Upper lobe of right lung (tissue), 1 donor: ENCODE measurements at regions not wholly inside any gene's neighbourhood (a gene's known extent, or its start where the extent isn't known, plus 50 kb on each side); places are given as distances from the start of the nearest gene placed in this dataset.
"Not testable (repeated sequence)": the region's sequence is repeated elsewhere in the genome, so short reads cannot be mapped to it uniquely, and the experiment has no call there.

Experiments used
- ATAC-seq: fragments of 200-7000 bp; cut with Tn5 transposase; one replicate; pipeline ENCODE4 v1.9.1; 2020; ENCODE audit warnings: mild to moderate bottlenecking, moderate library complexity
- DNase-seq: peaks from one replicate; pipeline ENCODE4 v3.0.0-alpha.2; 2020
- H3K27ac ChIP-seq: fragments of 200-600 bp; one replicate; pipeline ENCODE4 v1.8.0; 2022
- H3K27me3 ChIP-seq: fragments of 200-600 bp; one replicate; pipeline ENCODE4 v1.8.0; 2022; ENCODE audit warnings: mild to moderate bottlenecking
- H3K36me3 ChIP-seq: fragments of 200-600 bp; one replicate; pipeline ENCODE4 v1.8.0; 2022
- H3K4me1 ChIP-seq: fragments of 200-600 bp; one replicate; pipeline ENCODE4 v1.8.0; 2022
- H3K4me3 ChIP-seq: fragments of 200-600 bp; one replicate; pipeline ENCODE4 v1.8.0; 2022; ENCODE audit warnings: mild to moderate bottlenecking
- H3K9me3 ChIP-seq: fragments of 200-600 bp; one replicate; pipeline ENCODE4 v1.8.0; 2022
- CTCF ChIP-seq: fragments of 200-600 bp; IDR thresholded peaks from one replicate; pipeline ENCODE4 v1.8.0; 2022; ENCODE audit warnings: antibody characterized with exemption
- intact Hi-C: fragments of 100-400 bp; cut with DNase I; formaldehyde crosslinking; loops from one replicate; pipeline ENCODE4 v1.11.0; 2022
- donor health status: DM: no; HTN: yes; CAD: no; lungs with severe emphysema.

GRCh38 chr12:34218193-34219045 is 196.1 kb downstream of the ALG10 start:
- no peak overlapping the region for H3K27ac ChIP-seq
- H3K4me1 ChIP-seq: no peaks in the 10 kb centered on the region
- DNase-seq: peak; percentile 78
- H3K9me3 ChIP-seq: no peaks in the 10 kb centered on the region
- H3K36me3 ChIP-seq: no peaks in the 10 kb centered on the region
- peak overlapping the region; percentile 54 for H3K4me3 ChIP-seq
- intact Hi-C loops: no loop called here
- ATAC-seq: peak; percentile 94
- H3K27me3 ChIP-seq: peaks cover 5% of the 10 kb centered on the region
- peak; percentile 95 for TF ChIP-seq CTCF

- no peak for DNase-seq
- ATAC-seq: peak; percentile 45
- Histone ChIP-seq H3K4me1 (no peaks in the 10 kb centered on the region), H3K27ac (no peak overlapping the region), H3K36me3 (no peaks in the 10 kb centered on the region), H3K9me3 (no peaks in the 10 kb centered on the region), H3K4me3 (peak overlapping the region; percentile 54), H3K27me3 (peaks cover 5% of the 10 kb centered on the region)
- intact Hi-C loops: no loop called here
- no peak for TF ChIP-seq CTCF
Observed at GRCh38 chr12:34219046-34219770, 196.9 kb downstream of the ALG10 start.

GRCh38 chr12:34220079-34220478 is 197.8 kb downstream of the ALG10 start:
- intact Hi-C loops: not testable (repeated sequence)

GRCh38 chr12:34223640-34224039 is 201.3 kb downstream of the ALG10 start:
- Histone ChIP-seq H3K27me3 (peaks cover 4% of the 10 kb centered on the region), H3K27ac (no peak overlapping the region), H3K9me3 (no peaks in the 10 kb centered on the region), H3K4me3 (no peak overlapping the region), H3K36me3 (no peaks in the 10 kb centered on the region), H3K4me1 (no peaks in the 10 kb centered on the region)
- intact Hi-C loops: no loop called here
- TF ChIP-seq CTCF: no peak
- no peak for ATAC-seq
- DNase-seq: no peak

More at GRCh38 chr12:34220079-34220478, 197.8 kb downstream of the ALG10 start:
- not testable (repeated sequence) for ATAC-seq, H3K27me3 ChIP-seq, H3K27ac ChIP-seq, H3K4me3 ChIP-seq, H3K9me3 ChIP-seq, H3K4me1 ChIP-seq, DNase-seq, H3K36me3 ChIP-seq

- H3K4me1 ChIP-seq, ATAC-seq, H3K9me3 ChIP-seq, DNase-seq, intact Hi-C loops, H3K36me3 ChIP-seq, H3K4me3 ChIP-seq, H3K27ac ChIP-seq: not testable (repeated sequence)
- peaks cover 14% of the 10 kb centered on the region for H3K27me3 ChIP-seq
Observed at GRCh38 chr12:34226044-34226443, 203.7 kb downstream of the ALG10 start.

- intact Hi-C loops, DNase-seq, H3K27ac ChIP-seq, H3K4me1 ChIP-seq, H3K9me3 ChIP-seq, H3K4me3 ChIP-seq, ATAC-seq, H3K36me3 ChIP-seq: not testable (repeated sequence)
- H3K27me3 ChIP-seq: peaks cover 14% of the 10 kb centered on the region
Observed at GRCh38 chr12:34228046-34228445, 205.8 kb downstream of the ALG10 start.

GRCh38 chr12:34229033-34229432 is 206.7 kb downstream of the ALG10 start:
- peaks cover 14% of the 10 kb centered on the region for H3K27me3 ChIP-seq
- H3K4me3 ChIP-seq, H3K36me3 ChIP-seq, ATAC-seq, intact Hi-C loops, H3K9me3 ChIP-seq, H3K27ac ChIP-seq, DNase-seq, H3K4me1 ChIP-seq: not testable (repeated sequence)
